Thyroid gland (tissue), 4 donors: ENCODE measurements at regions not wholly inside any gene's neighbourhood (a gene's known extent, or its start where the extent isn't known, plus 50 kb on each side); places are given as distances from the start of the nearest gene placed in this dataset.

Experiments
- CTCF ChIP-seq, 6 experiments: fragments of 200-600 bp in 3 of 6; fragments of 450-650 bp in 3 of 6; sonication (generic) in 3 of 6; IDR thresholded peaks; one replicate each; pipeline ENCODE4 v1.5.1; 2016 to 2019; ENCODE audit warnings: antibody characterized with exemption in 6 of 6, mild to moderate bottlenecking in 2 of 6, inconsistent platforms in 1 of 6, moderate library complexity in 1 of 6
- POLR2A ChIP-seq, 2 donors: fragments of 450-650 bp; IDR thresholded peaks; one replicate each; pipeline ENCODE4 v1.6.1; 2017; ENCODE audit warnings: antibody characterized with exemption in 2 of 2, mild to moderate bottlenecking in 2 of 2, moderate library complexity in 1 of 2

- TF ChIP-seq CTCF (IDR thresholded peaks at IDR 0.05) (no peak), POLR2A (IDR thresholded peaks at IDR 0.05) (no peak)
These were observed 1985.9 kb downstream of the EFNA5 start for GRCh38 chr5:105684799-105685198.
